ENCODE measurements at regions not wholly inside any gene's neighbourhood (a gene's known extent, or its start where the extent isn't known, plus 50 kb on each side); places are given as distances from the start of the nearest gene placed in this dataset.

GRCh38 chr20:19964289-19965265, 52.6 kb upstream of the NAA20 start (continued):
- TF ChIP-seq ZNF230 (CRISPR knock-in tag; IDR thresholded peaks at IDR 0.05) (peak; percentile 100), TRIM24 (CRISPR knock-in tag; IDR thresholded peaks at IDR 0.05) (peak; percentile 99), MBD4 (IDR thresholded peaks at IDR 0.05; ENCODE audit: borderline replicate concordance, low read length) (peak; percentile 94; the same call in 1 of the 2 replicates), MAZ (IDR thresholded peaks at IDR 0.05; ENCODE audit: borderline replicate concordance, low read depth, low read length) (peak; percentile 29; the same call in 1 of the 2 replicates), MAZ (CRISPR knock-in tag; IDR thresholded peaks at IDR 0.05; ENCODE audit: low read depth) (peak; percentile 100), ZNF766 (CRISPR knock-in tag; IDR thresholded peaks at IDR 0.05; ENCODE audit: borderline replicate concordance) (peak; percentile 100), ZMAT3 (CRISPR knock-in tag; conservative IDR thresholded peaks at IDR 0.05) (peak; percentile 100), ZNF12 (CRISPR knock-in tag; IDR thresholded peaks at IDR 0.05) (peak; percentile 96), CHCHD3 (CRISPR knock-in tag; IDR thresholded peaks at IDR 0.05) (peak; percentile 99), ZNF205 (CRISPR knock-in tag; IDR thresholded peaks at IDR 0.05) (peak; percentile 99), KDM2A (CRISPR knock-in tag; IDR thresholded peaks at IDR 0.05; ENCODE audit: borderline replicate concordance, low read depth) (peak; percentile 98), TBP (CRISPR knock-in tag; IDR thresholded peaks at IDR 0.05) (no peak), ZBTB14 (CRISPR knock-in tag; IDR thresholded peaks at IDR 0.05) (no peak), YEATS4 (CRISPR knock-in tag; IDR thresholded peaks at IDR 0.05; ENCODE audit: borderline replicate concordance) (peak; percentile 98), ZBTB2 (CRISPR knock-in tag; IDR thresholded peaks at IDR 0.05; ENCODE audit: low read depth) (peak; percentile 96)
- TF ChIP-seq, protein P1, sequence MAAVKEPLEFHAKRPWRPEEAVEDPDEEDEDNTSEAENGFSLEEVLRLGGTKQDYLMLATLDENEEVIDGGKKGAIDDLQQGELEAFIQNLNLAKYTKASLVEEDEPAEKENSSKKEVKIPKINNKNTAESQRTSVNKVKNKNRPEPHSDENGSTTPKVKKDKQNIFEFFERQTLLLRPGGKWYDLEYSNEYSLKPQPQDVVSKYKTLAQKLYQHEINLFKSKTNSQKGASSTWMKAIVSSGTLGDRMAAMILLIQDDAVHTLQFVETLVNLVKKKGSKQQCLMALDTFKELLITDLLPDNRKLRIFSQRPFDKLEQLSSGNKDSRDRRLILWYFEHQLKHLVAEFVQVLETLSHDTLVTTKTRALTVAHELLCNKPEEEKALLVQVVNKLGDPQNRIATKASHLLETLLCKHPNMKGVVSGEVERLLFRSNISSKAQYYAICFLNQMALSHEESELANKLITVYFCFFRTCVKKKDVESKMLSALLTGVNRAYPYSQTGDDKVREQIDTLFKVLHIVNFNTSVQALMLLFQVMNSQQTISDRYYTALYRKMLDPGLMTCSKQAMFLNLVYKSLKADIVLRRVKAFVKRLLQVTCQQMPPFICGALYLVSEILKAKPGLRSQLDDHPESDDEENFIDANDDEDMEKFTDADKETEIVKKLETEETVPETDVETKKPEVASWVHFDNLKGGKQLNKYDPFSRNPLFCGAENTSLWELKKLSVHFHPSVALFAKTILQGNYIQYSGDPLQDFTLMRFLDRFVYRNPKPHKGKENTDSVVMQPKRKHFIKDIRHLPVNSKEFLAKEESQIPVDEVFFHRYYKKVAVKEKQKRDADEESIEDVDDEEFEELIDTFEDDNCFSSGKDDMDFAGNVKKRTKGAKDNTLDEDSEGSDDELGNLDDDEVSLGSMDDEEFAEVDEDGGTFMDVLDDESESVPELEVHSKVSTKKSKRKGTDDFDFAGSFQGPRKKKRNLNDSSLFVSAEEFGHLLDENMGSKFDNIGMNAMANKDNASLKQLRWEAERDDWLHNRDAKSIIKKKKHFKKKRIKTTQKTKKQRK (IDR thresholded peaks at IDR 0.05; ENCODE audit: low read length) = no peak
- TF ChIP-seq, protein P2, sequence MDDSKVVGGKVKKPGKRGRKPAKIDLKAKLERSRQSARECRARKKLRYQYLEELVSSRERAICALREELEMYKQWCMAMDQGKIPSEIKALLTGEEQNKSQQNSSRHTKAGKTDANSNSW (CRISPR knock-in tag; IDR thresholded peaks at IDR 0.05; ENCODE audit: borderline replicate concordance) = peak; percentile 99; the same call in 1 of the 2 replicates
- TF ChIP-seq, protein P3, sequence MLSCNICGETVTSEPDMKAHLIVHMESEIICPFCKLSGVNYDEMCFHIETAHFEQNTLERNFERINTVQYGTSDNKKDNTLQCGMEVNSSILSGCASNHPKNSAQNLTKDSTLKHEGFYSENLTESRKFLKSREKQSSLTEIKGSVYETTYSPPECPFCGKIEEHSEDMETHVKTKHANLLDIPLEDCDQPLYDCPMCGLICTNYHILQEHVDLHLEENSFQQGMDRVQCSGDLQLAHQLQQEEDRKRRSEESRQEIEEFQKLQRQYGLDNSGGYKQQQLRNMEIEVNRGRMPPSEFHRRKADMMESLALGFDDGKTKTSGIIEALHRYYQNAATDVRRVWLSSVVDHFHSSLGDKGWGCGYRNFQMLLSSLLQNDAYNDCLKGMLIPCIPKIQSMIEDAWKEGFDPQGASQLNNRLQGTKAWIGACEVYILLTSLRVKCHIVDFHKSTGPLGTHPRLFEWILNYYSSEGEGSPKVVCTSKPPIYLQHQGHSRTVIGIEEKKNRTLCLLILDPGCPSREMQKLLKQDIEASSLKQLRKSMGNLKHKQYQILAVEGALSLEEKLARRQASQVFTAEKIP (CRISPR knock-in tag; IDR thresholded peaks at IDR 0.05; ENCODE audit: borderline replicate concordance) = no peak
- TF ChIP-seq, protein P4, sequence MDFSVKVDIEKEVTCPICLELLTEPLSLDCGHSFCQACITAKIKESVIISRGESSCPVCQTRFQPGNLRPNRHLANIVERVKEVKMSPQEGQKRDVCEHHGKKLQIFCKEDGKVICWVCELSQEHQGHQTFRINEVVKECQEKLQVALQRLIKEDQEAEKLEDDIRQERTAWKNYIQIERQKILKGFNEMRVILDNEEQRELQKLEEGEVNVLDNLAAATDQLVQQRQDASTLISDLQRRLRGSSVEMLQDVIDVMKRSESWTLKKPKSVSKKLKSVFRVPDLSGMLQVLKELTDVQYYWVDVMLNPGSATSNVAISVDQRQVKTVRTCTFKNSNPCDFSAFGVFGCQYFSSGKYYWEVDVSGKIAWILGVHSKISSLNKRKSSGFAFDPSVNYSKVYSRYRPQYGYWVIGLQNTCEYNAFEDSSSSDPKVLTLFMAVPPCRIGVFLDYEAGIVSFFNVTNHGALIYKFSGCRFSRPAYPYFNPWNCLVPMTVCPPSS (IDR thresholded peaks at IDR 0.05) = no peak

All from HepG2 (cell line).